HepG2 (cell line): ENCODE measurements at regions not wholly inside any gene's neighbourhood (a gene's known extent, or its start where the extent isn't known, plus 50 kb on each side); places are given as distances from the start of the nearest gene placed in this dataset.

Experiments used
- CBX1 ChIP-seq: IDR thresholded peaks from one replicate; pipeline ENCODE4 v1.6.1; 2016; ENCODE audit warnings: antibody characterized with exemption, low read depth
- IRX3 ChIP-seq: sonication (generic); formaldehyde crosslinking; IDR thresholded peaks from 2 replicates; pipeline ENCODE4 v1.8.1; 2023; ENCODE audit warnings: mild to moderate bottlenecking, low read depth, missing genetic modification reagents, borderline replicate concordance
- KDM2A ChIP-seq: sonication (generic); formaldehyde crosslinking; IDR thresholded peaks from 2 replicates; pipeline ENCODE4 v1.4.0; 2020; ENCODE audit warnings: low read depth, missing genetic modification reagents, borderline replicate concordance
- KMT2A ChIP-seq: sonication (generic); formaldehyde crosslinking; IDR thresholded peaks from 2 replicates; pipeline ENCODE4 v1.4.0; 2020; ENCODE audit warnings: missing genetic modification reagents
- RFX3 ChIP-seq: IDR thresholded peaks from 2 replicates; pipeline ENCODE4 v1.6.1; 2016; ENCODE audit warnings: missing biosample characterization, missing genetic modification reagents
- RXRB ChIP-seq: IDR thresholded peaks from 2 replicates; pipeline ENCODE4 v1.6.1; 2016; ENCODE audit warnings: borderline replicate concordance, missing genetic modification reagents, missing compliant biosample characterization
- SIN3B ChIP-seq: fragments of 150-350 bp; IDR thresholded peaks from 2 replicates; pipeline ENCODE4 v1.6.1; 2014; ENCODE audit warnings: low read length
- STAG1 ChIP-seq: sonication (generic); formaldehyde crosslinking; IDR thresholded peaks from 2 replicates; pipeline ENCODE4 v1.4.0; 2020; ENCODE audit warnings: missing genetic modification reagents
- ZFP90 ChIP-seq: sonication (generic); formaldehyde crosslinking; IDR thresholded peaks from 2 replicates; pipeline ENCODE4 v1.8.0; 2022; ENCODE audit warnings: missing genetic modification reagents, mild to moderate bottlenecking, inconsistent platforms, borderline replicate concordance
- ZNF12 ChIP-seq: sonication (generic); formaldehyde crosslinking; IDR thresholded peaks from 2 replicates; pipeline ENCODE4 v1.5.0; 2020; ENCODE audit warnings: missing genetic modification reagents
- ZNF207 ChIP-seq: fragments of 450-650 bp; IDR thresholded peaks from 2 replicates; pipeline ENCODE4 v1.6.1; 2016; ENCODE audit warnings: antibody characterized with exemption, borderline replicate concordance
- ZNF251 ChIP-seq: sonication (generic); formaldehyde crosslinking; IDR thresholded peaks from 2 replicates; pipeline ENCODE4 v1.9.0; 2021; ENCODE audit warnings: mild to moderate bottlenecking, missing genetic modification reagents
- ZNF30 ChIP-seq: sonication (generic); formaldehyde crosslinking; IDR thresholded peaks from 2 replicates; pipeline ENCODE4 v1.5.0; 2020; ENCODE audit warnings: mild to moderate bottlenecking, missing genetic modification reagents
- ZNF333 ChIP-seq: sonication (generic); formaldehyde crosslinking; IDR thresholded peaks from 2 replicates; pipeline ENCODE4 v1.4.0; 2020; ENCODE audit warnings: mild to moderate bottlenecking, missing genetic modification reagents, borderline replicate concordance
- ZNF552 ChIP-seq: sonication (generic); formaldehyde crosslinking; IDR thresholded peaks from 2 replicates; pipeline ENCODE4 v1.9.0; 2022; ENCODE audit warnings: missing genetic modification reagents, mild to moderate bottlenecking, borderline replicate concordance
- ZNF747 ChIP-seq: sonication (generic); formaldehyde crosslinking; IDR thresholded peaks from 2 replicates; pipeline ENCODE4 v1.8.1; 2023; ENCODE audit warnings: missing genetic modification reagents, mild to moderate bottlenecking, borderline replicate concordance
- ZNF766 ChIP-seq: sonication (generic); formaldehyde crosslinking; IDR thresholded peaks from 2 replicates; pipeline ENCODE4 v1.5.0; 2020; ENCODE audit warnings: missing genetic modification reagents, borderline replicate concordance
- TF ChIP-seq, protein P1 (sequence below): sonication (generic); formaldehyde crosslinking; IDR thresholded peaks from 2 replicates; pipeline ENCODE4 v1.5.1; 2020; ENCODE audit warnings: mild to moderate bottlenecking, missing genetic modification reagents
- TF ChIP-seq, protein P2 (sequence below): sonication (generic); formaldehyde crosslinking; conservative IDR thresholded peaks from 2 replicates; pipeline ENCODE4 v1.4.0; 2020; ENCODE audit warnings: missing genetic modification reagents
- TF ChIP-seq, protein P3 (sequence below): sonication (generic); formaldehyde crosslinking; IDR thresholded peaks from 2 replicates; pipeline ENCODE4 v1.5.1; 2020; ENCODE audit warnings: missing genetic modification reagents, mild to moderate bottlenecking, borderline replicate concordance

DNA sequence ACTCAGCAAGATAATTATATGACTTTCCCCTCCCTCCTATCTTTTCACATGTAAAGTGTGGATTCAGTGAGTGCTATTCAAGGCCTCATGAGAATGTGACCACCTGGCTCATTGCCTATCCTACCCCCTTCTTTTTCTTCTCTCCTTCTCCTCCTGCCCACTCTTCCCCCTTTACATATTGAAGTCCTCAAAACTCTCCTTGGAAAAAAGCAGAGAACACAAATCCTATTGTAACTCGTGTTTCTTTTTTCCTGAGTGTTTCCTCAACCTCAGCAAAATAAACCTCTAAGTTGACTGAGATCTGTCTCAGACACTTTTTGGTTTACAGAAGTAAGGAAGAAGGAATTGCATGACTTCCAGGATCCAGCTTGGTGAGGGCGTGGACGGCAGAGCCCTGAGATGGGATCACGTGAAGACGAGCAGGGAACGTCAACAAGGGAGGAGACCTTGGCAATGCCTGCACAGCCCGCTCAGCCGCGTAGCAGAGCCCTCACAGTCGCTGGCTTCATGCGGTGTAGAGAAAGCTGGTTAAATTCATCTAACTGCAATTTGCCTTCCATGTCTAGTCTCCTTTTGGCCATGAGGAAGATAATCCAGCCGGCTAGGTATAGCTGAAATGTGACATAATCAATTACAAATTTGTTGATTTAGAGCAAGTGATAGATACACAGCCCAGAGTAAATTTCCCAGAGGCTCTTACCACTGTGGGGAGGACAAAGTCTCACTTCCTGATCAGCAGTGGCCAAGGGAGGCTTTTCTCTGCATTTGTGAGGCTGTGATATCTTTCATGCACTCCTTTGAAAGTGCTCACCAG is 75.7 kb downstream of the LYZL2 start (continued):
- TF ChIP-seq, protein P1, sequence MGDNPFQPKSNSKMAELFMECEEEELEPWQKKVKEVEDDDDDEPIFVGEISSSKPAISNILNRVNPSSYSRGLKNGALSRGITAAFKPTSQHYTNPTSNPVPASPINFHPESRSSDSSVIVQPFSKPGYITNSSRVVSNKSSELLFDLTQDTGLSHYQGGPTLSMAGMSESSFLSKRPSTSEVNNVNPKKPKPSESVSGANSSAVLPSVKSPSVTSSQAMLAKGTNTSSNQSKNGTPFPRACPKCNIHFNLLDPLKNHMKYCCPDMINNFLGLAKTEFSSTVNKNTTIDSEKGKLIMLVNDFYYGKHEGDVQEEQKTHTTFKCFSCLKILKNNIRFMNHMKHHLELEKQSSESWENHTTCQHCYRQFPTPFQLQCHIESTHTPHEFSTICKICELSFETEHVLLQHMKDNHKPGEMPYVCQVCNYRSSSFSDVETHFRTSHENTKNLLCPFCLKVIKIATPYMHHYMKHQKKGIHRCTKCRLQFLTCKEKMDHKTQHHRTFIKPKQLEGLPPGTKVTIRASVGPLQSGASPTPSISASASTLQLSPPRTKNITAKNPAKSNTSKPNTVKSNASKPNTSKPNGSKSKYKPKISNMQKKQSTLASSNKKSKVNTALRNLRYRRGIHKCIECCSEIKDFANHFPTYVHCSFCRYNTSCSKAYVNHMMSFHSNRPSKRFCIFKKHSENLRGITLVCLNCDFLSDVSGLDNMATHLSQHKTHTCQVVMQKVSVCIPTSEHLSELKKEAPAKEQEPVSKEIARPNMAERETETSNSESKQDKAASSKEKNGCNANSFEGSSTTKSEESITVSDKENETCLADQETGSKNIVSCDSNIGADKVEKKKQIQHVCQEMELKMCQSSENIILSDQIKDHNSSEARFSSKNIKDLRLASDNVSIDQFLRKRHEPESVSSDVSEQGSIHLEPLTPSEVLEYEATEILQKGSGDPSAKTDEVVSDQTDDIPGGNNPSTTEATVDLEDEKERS (CRISPR knock-in tag) = 0 out of 2 replicates have a peak, but pooled peaks have one; percentile 46
- TF ChIP-seq, protein P2, sequence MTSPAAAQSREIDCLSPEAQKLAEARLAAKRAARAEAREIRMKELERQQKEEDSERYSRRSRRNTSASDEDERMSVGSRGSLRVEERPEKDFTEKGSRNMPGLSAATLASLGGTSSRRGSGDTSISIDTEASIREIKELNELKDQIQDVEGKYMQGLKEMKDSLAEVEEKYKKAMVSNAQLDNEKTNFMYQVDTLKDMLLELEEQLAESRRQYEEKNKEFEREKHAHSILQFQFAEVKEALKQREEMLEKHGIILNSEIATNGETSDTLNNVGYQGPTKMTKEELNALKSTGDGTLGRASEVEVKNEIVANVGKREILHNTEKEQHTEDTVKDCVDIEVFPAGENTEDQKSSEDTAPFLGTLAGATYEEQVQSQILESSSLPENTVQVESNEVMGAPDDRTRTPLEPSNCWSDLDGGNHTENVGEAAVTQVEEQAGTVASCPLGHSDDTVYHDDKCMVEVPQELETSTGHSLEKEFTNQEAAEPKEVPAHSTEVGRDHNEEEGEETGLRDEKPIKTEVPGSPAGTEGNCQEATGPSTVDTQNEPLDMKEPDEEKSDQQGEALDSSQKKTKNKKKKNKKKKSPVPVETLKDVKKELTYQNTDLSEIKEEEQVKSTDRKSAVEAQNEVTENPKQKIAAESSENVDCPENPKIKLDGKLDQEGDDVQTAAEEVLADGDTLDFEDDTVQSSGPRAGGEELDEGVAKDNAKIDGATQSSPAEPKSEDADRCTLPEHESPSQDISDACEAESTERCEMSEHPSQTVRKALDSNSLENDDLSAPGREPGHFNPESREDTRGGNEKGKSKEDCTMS (CRISPR knock-in tag) = no peak
- TF ChIP-seq ZNF333 = no peak
- TF ChIP-seq ZNF251 (CRISPR knock-in tag) = no peak
- TF ChIP-seq IRX3 = no peak
- no peak for TF ChIP-seq ZNF747 (CRISPR knock-in tag)
- TF ChIP-seq ZNF766 (CRISPR knock-in tag) = no peak; the same call in 1 of the 2 replicates
- TF ChIP-seq RFX3 (CRISPR knock-in tag) = no peak
- no peak for TF ChIP-seq ZNF207
- no peak; the same call in 1 of the 2 replicates for TF ChIP-seq ZNF12 (CRISPR knock-in tag)
- no peak for TF ChIP-seq CBX1
- TF ChIP-seq, protein P3, sequence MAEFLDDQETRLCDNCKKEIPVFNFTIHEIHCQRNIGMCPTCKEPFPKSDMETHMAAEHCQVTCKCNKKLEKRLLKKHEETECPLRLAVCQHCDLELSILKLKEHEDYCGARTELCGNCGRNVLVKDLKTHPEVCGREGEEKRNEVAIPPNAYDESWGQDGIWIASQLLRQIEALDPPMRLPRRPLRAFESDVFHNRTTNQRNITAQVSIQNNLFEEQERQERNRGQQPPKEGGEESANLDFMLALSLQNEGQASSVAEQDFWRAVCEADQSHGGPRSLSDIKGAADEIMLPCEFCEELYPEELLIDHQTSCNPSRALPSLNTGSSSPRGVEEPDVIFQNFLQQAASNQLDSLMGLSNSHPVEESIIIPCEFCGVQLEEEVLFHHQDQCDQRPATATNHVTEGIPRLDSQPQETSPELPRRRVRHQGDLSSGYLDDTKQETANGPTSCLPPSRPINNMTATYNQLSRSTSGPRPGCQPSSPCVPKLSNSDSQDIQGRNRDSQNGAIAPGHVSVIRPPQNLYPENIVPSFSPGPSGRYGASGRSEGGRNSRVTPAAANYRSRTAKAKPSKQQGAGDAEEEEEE (CRISPR knock-in tag) = no peak
- TF ChIP-seq ZNF30 = no peak
- no peak for TF ChIP-seq SIN3B
- TF ChIP-seq RXRB (CRISPR knock-in tag) = peak; percentile 54
- no peak; the same call in 1 of the 2 replicates for TF ChIP-seq KDM2A (CRISPR knock-in tag)
- no peak for TF ChIP-seq ZNF552
- no peak for TF ChIP-seq ZFP90 (CRISPR knock-in tag)
- peak; percentile 61; the same call in 1 of the 2 replicates for TF ChIP-seq KMT2A (CRISPR knock-in tag)
- TF ChIP-seq STAG1 = 0 out of 2 replicates have a peak, but pooled peaks have one; percentile 3
